Mucosa of rectum (tissue), 2 donors: ENCODE measurements at regions not wholly inside any gene's neighbourhood (a gene's known extent, or its start where the extent isn't known, plus 50 kb on each side); places are given as distances from the start of the nearest gene placed in this dataset.

Experiments used
- H3K27ac ChIP-seq, 2 donors: one replicate each; pipeline ENCODE4 v1.7.0; 2013; ENCODE audit warnings: inconsistent platforms in 2 of 2, low read depth in 2 of 2, low read length in 2 of 2
- H3K27me3 ChIP-seq, 2 donors: one replicate each; pipeline ENCODE4 v1.7.0; 2013; ENCODE audit warnings: low read length in 2 of 2; ENCODE audit not compliant: control insufficient read depth in 2 of 2, insufficient read depth in 2 of 2
- H3K36me3 ChIP-seq, 2 donors: one replicate each; pipeline ENCODE4 v1.7.0; 2013; ENCODE audit warnings: low read length in 2 of 2; ENCODE audit not compliant: control insufficient read depth in 2 of 2, insufficient read depth in 2 of 2
- H3K4me1 ChIP-seq, 2 donors: one replicate each; pipeline ENCODE4 v1.7.0; 2013; ENCODE audit warnings: low read length in 2 of 2, mild to moderate bottlenecking in 1 of 2; ENCODE audit not compliant: control insufficient read depth in 2 of 2, insufficient read depth in 2 of 2
- H3K4me3 ChIP-seq, 2 donors: one replicate each; pipeline ENCODE4 v1.7.0; 2013; ENCODE audit warnings: low read length in 2 of 2
- H3K9ac ChIP-seq, 2 donors: one replicate each; pipeline ENCODE4 v1.7.0; 2013; ENCODE audit warnings: low read length in 2 of 2, low read depth in 1 of 2, mild to moderate bottlenecking in 1 of 2
- H3K9me3 ChIP-seq, 2 donors: one replicate each; pipeline ENCODE4 v1.7.0; 2013; ENCODE audit warnings: low read length in 2 of 2; ENCODE audit not compliant: control insufficient read depth in 2 of 2
- donor health status: healthy.
- donor health status: Normal muscosa, but diverticular disease.

DNA sequence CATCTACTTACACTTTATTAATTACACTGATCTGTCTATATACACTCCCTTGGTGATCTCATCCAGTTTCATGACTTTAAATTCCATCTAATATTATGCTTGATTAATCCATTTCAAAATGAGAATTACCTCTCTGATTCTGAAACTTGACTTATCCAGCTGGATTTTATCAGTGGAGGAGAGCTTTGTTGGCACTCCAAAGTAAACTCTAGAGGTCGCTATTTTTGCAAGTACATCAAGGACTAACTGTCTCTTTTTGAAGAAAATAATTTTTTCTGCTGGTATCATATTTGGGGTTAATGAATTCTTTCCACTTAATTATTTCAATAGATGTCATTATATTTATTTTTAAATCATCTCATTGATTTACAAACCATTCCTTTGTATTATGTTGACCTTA, 630.3 kb upstream of the MAN1A1 start:
- H3K4me1 ChIP-seq: no peaks in the 10 kb centered on the region
- H3K4me3 ChIP-seq: no peak overlapping the region
- no peaks in the 10 kb centered on the region for H3K27me3 ChIP-seq
- H3K9ac ChIP-seq: no peak overlapping the region
- H3K9me3 ChIP-seq: no peaks in the 10 kb centered on the region
- H3K27ac ChIP-seq: no peak overlapping the region
- H3K36me3 ChIP-seq: no peaks in the 10 kb centered on the region

GRCh38 chr6:119978274-119978889, 628.8 kb upstream of the MAN1A1 start:
- Histone ChIP-seq H3K9me3 (no peaks in the 10 kb centered on the region), H3K36me3 (no peaks in the 10 kb centered on the region), H3K9ac (no peak overlapping the region), H3K27ac (no peak overlapping the region), H3K4me1 (peaks cover 0 to 4% of the 10 kb centered on the region in 2 donors), H3K4me3 (no peak overlapping the region), H3K27me3 (no peaks in the 10 kb centered on the region)

- Histone ChIP-seq H3K27me3 (no peaks in the 10 kb centered on the region), H3K9me3 (no peaks in the 10 kb centered on the region), H3K36me3 (no peaks in the 10 kb centered on the region), H3K4me3 (no peak overlapping the region), H3K4me1 (peaks cover 0 to 4% of the 10 kb centered on the region in 2 donors), H3K27ac (no peak overlapping the region), H3K9ac (no peak overlapping the region)
Measured at GRCh38 chr6:119974430-119975159, 625.0 kb upstream of the MAN1A1 start.

DNA sequence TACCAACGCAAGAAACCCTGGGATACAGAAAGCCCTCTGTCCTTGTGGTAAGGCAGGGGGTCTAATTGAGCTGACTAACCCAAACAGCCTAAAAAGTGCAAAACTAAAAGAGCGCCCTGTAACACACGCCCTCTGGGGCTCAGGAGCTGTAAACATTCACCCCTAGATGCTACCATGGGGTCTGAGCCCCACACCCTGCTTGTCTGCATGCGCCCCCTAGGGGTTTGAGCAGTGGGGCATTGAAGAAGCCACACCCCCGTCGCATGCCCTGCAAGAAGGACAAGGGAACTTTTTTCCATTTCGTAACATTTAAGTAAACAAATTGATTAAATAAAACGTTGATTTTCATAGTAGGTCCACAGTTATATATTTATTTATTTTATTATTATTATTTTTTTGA, 616.9 kb upstream of the MAN1A1 start:
- no peak overlapping the region for H3K27ac ChIP-seq
- no peaks in the 10 kb centered on the region for H3K9me3 ChIP-seq
- no peak overlapping the region for H3K4me3 ChIP-seq
- no peaks in the 10 kb centered on the region for H3K4me1 ChIP-seq
- H3K27me3 ChIP-seq: no peaks in the 10 kb centered on the region
- H3K36me3 ChIP-seq: no peaks in the 10 kb centered on the region
- no peak overlapping the region for H3K9ac ChIP-seq

GRCh38 chr6:119965900-119966299, 616.3 kb upstream of the MAN1A1 start:
- Histone ChIP-seq H3K4me1 (no peaks in the 10 kb centered on the region), H3K9ac (no peak overlapping the region), H3K27ac (no peak overlapping the region), H3K9me3 (no peaks in the 10 kb centered on the region), H3K27me3 (no peaks in the 10 kb centered on the region), H3K4me3 (no peak overlapping the region), H3K36me3 (no peaks in the 10 kb centered on the region)

DNA sequence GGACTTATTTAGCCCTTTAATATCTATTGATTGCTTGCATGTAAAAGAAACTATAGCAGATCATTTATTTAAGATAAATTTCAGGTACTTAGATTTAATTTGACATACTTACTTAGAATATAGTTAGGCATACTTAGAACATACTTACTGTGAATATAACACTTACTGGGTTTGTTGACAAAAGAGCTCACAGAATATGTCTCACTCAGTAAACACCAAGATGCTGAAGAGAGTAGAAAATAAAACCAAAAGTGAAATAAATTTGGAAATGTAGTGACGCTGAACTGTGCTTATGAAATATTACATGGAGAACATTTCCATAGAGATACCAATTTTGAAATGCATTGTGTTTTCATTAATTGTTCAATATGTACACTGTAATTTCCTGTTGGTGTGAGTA, 615.4 kb upstream of the MAN1A1 start:
- Histone ChIP-seq H3K4me3 (no peak overlapping the region), H3K27me3 (no peaks in the 10 kb centered on the region), H3K27ac (no peak overlapping the region), H3K36me3 (no peaks in the 10 kb centered on the region), H3K4me1 (no peaks in the 10 kb centered on the region), H3K9ac (no peak overlapping the region), H3K9me3 (no peaks in the 10 kb centered on the region)

- H3K27me3 ChIP-seq: no peaks in the 10 kb centered on the region
- no peak overlapping the region for H3K4me3 ChIP-seq
- no peak overlapping the region for H3K27ac ChIP-seq
- no peaks in the 10 kb centered on the region for H3K36me3 ChIP-seq
- no peaks in the 10 kb centered on the region for H3K4me1 ChIP-seq
- no peak overlapping the region for H3K9ac ChIP-seq
- H3K9me3 ChIP-seq: no peaks in the 10 kb centered on the region
Measured at GRCh38 chr6:119962505-119962904, 612.9 kb upstream of the MAN1A1 start.

DNA sequence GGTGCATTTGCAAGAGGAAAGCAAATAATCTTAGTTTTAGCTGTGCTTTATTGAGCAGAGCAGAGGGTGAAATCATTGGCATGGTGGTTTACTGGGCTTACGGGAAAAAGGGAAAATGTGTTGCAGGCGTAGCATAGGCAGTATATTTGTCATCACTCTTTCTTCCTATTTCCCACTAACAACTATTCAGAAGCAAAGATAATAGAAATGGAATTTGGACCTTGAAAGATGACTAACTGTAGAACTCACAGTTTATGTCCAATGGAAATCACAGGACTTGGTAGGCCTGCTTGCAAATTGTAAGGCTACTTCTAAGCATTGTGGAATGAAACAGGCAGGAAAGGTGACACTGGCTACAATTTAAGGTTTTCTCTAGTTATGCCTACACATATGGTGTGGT, 611.9 kb upstream of the MAN1A1 start:
- Histone ChIP-seq H3K27me3 (no peaks in the 10 kb centered on the region), H3K9me3 (no peaks in the 10 kb centered on the region), H3K27ac (no peak overlapping the region), H3K4me3 (no peak overlapping the region), H3K4me1 (no peaks in the 10 kb centered on the region), H3K9ac (no peak overlapping the region), H3K36me3 (no peaks in the 10 kb centered on the region)

DNA sequence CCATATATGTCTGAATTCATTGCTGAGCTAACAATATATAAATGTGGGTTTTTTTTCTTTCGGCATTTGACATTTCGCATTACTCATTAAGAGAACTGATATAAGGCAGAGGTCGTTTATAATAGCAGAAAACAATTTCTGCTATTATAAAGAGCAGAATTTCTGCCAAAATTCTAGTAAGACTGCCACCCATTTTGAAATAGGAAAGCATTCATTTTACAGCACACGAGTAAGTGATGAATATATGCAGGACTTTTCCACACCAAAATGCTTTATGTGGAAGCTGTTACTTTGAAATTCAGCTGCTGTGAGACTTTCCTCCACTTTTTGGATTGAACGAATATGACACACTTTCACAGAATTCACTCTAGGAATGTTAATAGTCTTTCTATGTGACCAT, 610.9 kb upstream of the MAN1A1 start:
- Histone ChIP-seq H3K4me1 (no peaks in the 10 kb centered on the region), H3K4me3 (no peak overlapping the region), H3K9ac (no peak overlapping the region), H3K9me3 (no peaks in the 10 kb centered on the region), H3K36me3 (no peaks in the 10 kb centered on the region), H3K27ac (no peak overlapping the region), H3K27me3 (no peaks in the 10 kb centered on the region)

GRCh38 chr6:119960036-119960435, 610.5 kb upstream of the MAN1A1 start:
- no peaks in the 10 kb centered on the region for H3K4me1 ChIP-seq
- H3K9me3 ChIP-seq: no peaks in the 10 kb centered on the region
- no peak overlapping the region for H3K27ac ChIP-seq
- H3K4me3 ChIP-seq: no peak overlapping the region
- H3K27me3 ChIP-seq: no peaks in the 10 kb centered on the region
- H3K36me3 ChIP-seq: no peaks in the 10 kb centered on the region
- H3K9ac ChIP-seq: no peak overlapping the region
